ENCODE measurements at regions not wholly inside any gene's neighbourhood (a gene's known extent, or its start where the extent isn't known, plus 50 kb on each side); places are given as distances from the start of the nearest gene placed in this dataset.

DNA sequence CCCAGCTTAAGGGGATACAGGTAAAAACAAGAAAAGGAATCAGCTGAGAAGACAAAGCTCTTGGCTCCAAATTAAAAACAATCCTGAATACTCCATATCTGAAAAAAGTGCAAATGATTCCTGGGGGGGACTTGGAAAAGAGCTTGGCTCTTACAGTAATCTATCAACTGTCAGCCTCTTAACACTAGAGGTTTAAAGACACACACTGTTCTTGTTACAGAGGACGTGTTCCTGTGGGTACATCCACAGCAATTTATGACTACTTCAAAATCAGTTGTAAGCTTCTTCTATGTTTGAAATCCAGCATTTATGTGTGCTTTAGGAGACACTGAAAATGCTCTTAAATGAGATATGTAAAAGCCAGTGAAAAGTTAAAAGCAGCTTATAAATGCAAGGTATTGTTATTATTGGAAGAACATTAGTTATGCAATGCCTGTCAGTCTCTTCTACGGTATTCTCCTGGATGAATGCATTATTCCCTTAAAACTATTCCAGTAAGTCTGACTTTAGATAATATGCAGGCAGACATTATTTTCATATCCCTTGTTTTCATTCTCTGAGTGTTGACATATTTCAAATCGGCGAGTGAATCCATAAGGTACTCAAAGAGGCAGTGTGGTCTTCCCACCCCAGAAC, 408.4 kb upstream of the ADAMTS9 start:
- Mint-ChIP-seq H3K9me3 (no peaks in the 10 kb centered on the region), H3K36me3 (ENCODE audit: low read depth) (no peaks in the 10 kb centered on the region), H3K4me1 (peaks cover 17% of the 10 kb centered on the region), H3K27me3 (ENCODE audit: insufficient read depth, low read depth, poor library complexity) (no peaks in the 10 kb centered on the region), H3K4me3 (no peak overlapping the region), H3K27ac (no peak overlapping the region)
- H4K20me1 ChIP-seq (replicated peaks; ENCODE audit: insufficient read depth), result no peaks in the 10 kb centered on the region
- no peaks in the 10 kb centered on the region for H3K36me3 ChIP-seq (ENCODE audit: insufficient read depth)
- no peak overlapping the region for H3K4me3 ChIP-seq
- H3K4me2 ChIP-seq, result no peak overlapping the region
- DNase-seq (ENCODE audit: low spot score) (no peak), ATAC-seq (no peak)
- no peaks in the 10 kb centered on the region for H3K79me2 ChIP-seq (replicated peaks; ENCODE audit: insufficient read depth)
- H3K27ac ChIP-seq (ENCODE audit: low read depth), result no peak overlapping the region
- no peaks in the 10 kb centered on the region for H3K4me1 ChIP-seq (ENCODE audit: insufficient read depth)
- H3F3A ChIP-seq (replicated peaks; ENCODE audit: low read depth), result no peaks in the 10 kb centered on the region
- no peaks in the 10 kb centered on the region for H3K27me3 ChIP-seq (ENCODE audit: insufficient read depth)
- TF ChIP-seq ZNF462 (CRISPR knock-in tag; IDR thresholded peaks at IDR 0.05), result no peak
- H2AFZ ChIP-seq, result no peak overlapping the region
- peaks cover 6% of the 10 kb centered on the region; the same call in 1 of the 2 replicates for H3K9me2 ChIP-seq (ENCODE audit: insufficient read depth)

DNA sequence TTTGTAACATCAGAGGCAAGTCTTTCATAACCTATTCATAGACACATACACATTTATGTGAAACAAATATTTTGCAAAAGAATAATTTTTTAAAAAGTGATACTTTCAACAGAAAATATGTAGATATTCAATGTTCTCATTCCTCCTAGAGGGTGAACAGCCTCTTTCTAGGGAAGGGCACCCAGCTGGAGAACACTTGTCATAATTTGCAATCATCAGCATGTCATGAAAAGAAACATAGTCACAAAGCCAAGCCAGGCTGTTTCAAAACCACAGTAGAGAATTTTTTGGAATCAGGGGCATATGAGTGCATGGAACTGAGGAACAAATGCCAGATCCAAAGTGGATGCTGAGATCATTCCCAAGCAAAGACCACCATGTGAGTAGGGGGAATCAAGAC, 406.9 kb upstream of the ADAMTS9 start:
- no peaks in the 10 kb centered on the region for H3K27me3 ChIP-seq (ENCODE audit: insufficient read depth)
- Mint-ChIP-seq H3K36me3 (ENCODE audit: low read depth) (no peaks in the 10 kb centered on the region), H3K9me3 (no peaks in the 10 kb centered on the region), H3K27me3 (ENCODE audit: insufficient read depth, low read depth, poor library complexity) (no peaks in the 10 kb centered on the region), H3K4me1 (peaks cover 17% of the 10 kb centered on the region), H3K4me3 (no peak overlapping the region), H3K27ac (no peak overlapping the region)
- H4K20me1 ChIP-seq (replicated peaks; ENCODE audit: insufficient read depth), result no peaks in the 10 kb centered on the region
- no peak overlapping the region for H3K4me3 ChIP-seq
- ATAC-seq, result no peak
- H2AFZ ChIP-seq, result no peak overlapping the region
- no peaks in the 10 kb centered on the region for H3K36me3 ChIP-seq (ENCODE audit: insufficient read depth)
- no peaks in the 10 kb centered on the region for H3K4me1 ChIP-seq (ENCODE audit: insufficient read depth)
- peaks cover 6% of the 10 kb centered on the region; the same call in 1 of the 2 replicates for H3K9me2 ChIP-seq (ENCODE audit: insufficient read depth)
- H3F3A ChIP-seq (replicated peaks; ENCODE audit: low read depth), result no peaks in the 10 kb centered on the region
- no peak overlapping the region for H3K27ac ChIP-seq (ENCODE audit: low read depth)
- no peaks in the 10 kb centered on the region for H3K79me2 ChIP-seq (replicated peaks; ENCODE audit: insufficient read depth)
- H3K4me2 ChIP-seq, result no peak overlapping the region
- no peak for DNase-seq (ENCODE audit: low spot score)
- TF ChIP-seq EZH2 (IDR thresholded peaks at IDR 0.05; ENCODE audit: low read depth, unreplicated experiment) (no peak), NANOG (IDR thresholded peaks at IDR 0.05; ENCODE audit: borderline replicate concordance) (no peak), ZNF331 (CRISPR knock-in tag; IDR thresholded peaks at IDR 0.05; ENCODE audit: low read depth) (no peak), ZNF462 (CRISPR knock-in tag; IDR thresholded peaks at IDR 0.05) (no peak)
